Liver (tissue), 7 donors: ENCODE measurements at regions not wholly inside any gene's neighbourhood (a gene's known extent, or its start where the extent isn't known, plus 50 kb on each side); places are given as distances from the start of the nearest gene placed in this dataset.

Experiments
- DNase-seq: peaks from one replicate; pipeline ENCODE4 v3.0.0-alpha.2; 2017; ENCODE audit warnings: low spot score
- H3K27ac ChIP-seq, 2 donors: one replicate each; pipeline ENCODE4 v1.7.0; 2013; ENCODE audit warnings: inconsistent platforms in 2 of 2, low read length in 2 of 2, control low read depth in 1 of 2, low read depth in 1 of 2, mild to moderate bottlenecking in 1 of 2
- H3K27me3 ChIP-seq, 4 donors: one replicate each; pipeline versions ENCODE4 v1.6.1 to v1.7.0; 2013; ENCODE audit warnings: low read length in 3 of 4, inconsistent platforms in 1 of 4, mild to moderate bottlenecking in 1 of 4, moderate library complexity in 1 of 4; ENCODE audit not compliant: control insufficient read depth in 4 of 4, insufficient read depth in 4 of 4
- H3K36me3 ChIP-seq, 4 donors: one replicate each; pipeline versions ENCODE4 v1.6.1 to v1.7.0; 2013; ENCODE audit warnings: low read length in 3 of 4, mild to moderate bottlenecking in 3 of 4, low read depth in 1 of 4, moderate library complexity in 1 of 4; ENCODE audit not compliant: control insufficient read depth in 4 of 4, insufficient read depth in 3 of 4
- H3K4me1 ChIP-seq, 4 donors: one replicate each; pipeline versions ENCODE4 v1.6.1 to v1.7.0; 2013; ENCODE audit warnings: low read length in 3 of 4, mild to moderate bottlenecking in 3 of 4, moderate library complexity in 1 of 4; ENCODE audit not compliant: control insufficient read depth in 4 of 4, insufficient read depth in 4 of 4
- H3K4me3 ChIP-seq, 3 donors: one replicate each; pipeline versions ENCODE4 v1.6.1 to v1.7.0; 2013; ENCODE audit warnings: low read length in 3 of 3, control low read depth in 1 of 3, low read depth in 1 of 3, mild to moderate bottlenecking in 1 of 3
- H3K9ac ChIP-seq, 2 donors: one replicate each; pipeline ENCODE4 v1.7.0; 2013; ENCODE audit warnings: low read length in 2 of 2, mild to moderate bottlenecking in 2 of 2, moderate library complexity in 2 of 2, control low read depth in 1 of 2, low read depth in 1 of 2
- H3K9me3 ChIP-seq, 4 donors: one replicate each; pipeline versions ENCODE4 v1.6.1 to v1.7.0; 2013; ENCODE audit warnings: low read length in 3 of 4; ENCODE audit not compliant: control insufficient read depth in 4 of 4
- ATF3 ChIP-seq: IDR thresholded peaks from 2 replicates; pipeline ENCODE4 v1.6.1; 2016; ENCODE audit warnings: antibody characterized with exemption
- GABPA ChIP-seq, 2 donors: IDR thresholded peaks in 1 of 2; conservative IDR thresholded peaks in 1 of 2; 2 replicates each; pipeline ENCODE4 v1.6.1; 2016; ENCODE audit warnings: antibody characterized with exemption in 2 of 2, mild to moderate bottlenecking in 1 of 2, moderate library complexity in 1 of 2
- HNF4A ChIP-seq, 2 donors: conservative IDR thresholded peaks; 2 replicates each; pipeline ENCODE4 v1.6.1; 2016; ENCODE audit warnings: antibody characterized with exemption in 2 of 2, mild to moderate bottlenecking in 2 of 2
- HNF4G ChIP-seq: IDR thresholded peaks from 2 replicates; pipeline ENCODE4 v1.6.1; 2016; ENCODE audit warnings: antibody characterized with exemption
- MAX ChIP-seq: IDR thresholded peaks from 2 replicates; pipeline ENCODE4 v1.6.1; 2016; ENCODE audit warnings: antibody characterized with exemption
- NR2F2 ChIP-seq: IDR thresholded peaks from 2 replicates; pipeline ENCODE4 v1.6.1; 2016; ENCODE audit warnings: antibody characterized with exemption
- RAD21 ChIP-seq, 2 donors: IDR thresholded peaks; 2 replicates each; pipeline ENCODE4 v1.6.1; 2016; ENCODE audit warnings: antibody characterized with exemption in 2 of 2, mild to moderate bottlenecking in 2 of 2
- REST ChIP-seq: IDR thresholded peaks from 2 replicates; pipeline ENCODE4 v1.6.1; 2016; ENCODE audit warnings: antibody characterized with exemption, mild to moderate bottlenecking
- RXRA ChIP-seq, 2 donors: IDR thresholded peaks; 2 replicates each; pipeline ENCODE4 v1.6.1; 2017 to 2018; ENCODE audit warnings: antibody characterized with exemption in 2 of 2, mild to moderate bottlenecking in 1 of 2
- SP1 ChIP-seq: IDR thresholded peaks from 2 replicates; pipeline ENCODE4 v1.6.1; 2018; ENCODE audit warnings: antibody characterized with exemption, mild to moderate bottlenecking
- TAF1 ChIP-seq: conservative IDR thresholded peaks from 2 replicates; pipeline ENCODE4 v1.6.1; 2016; ENCODE audit warnings: antibody characterized with exemption, mild to moderate bottlenecking
- YY1 ChIP-seq: IDR thresholded peaks from 2 replicates; pipeline ENCODE4 v1.6.1; 2016; ENCODE audit warnings: antibody characterized with exemption, mild to moderate bottlenecking
- ZBTB33 ChIP-seq: IDR thresholded peaks from 2 replicates; pipeline ENCODE4 v1.6.1; 2016; ENCODE audit warnings: antibody characterized with exemption
- WGBS: extraction: QIAGEN DNeasy Blood & Tissue Kit; methylation state at CpG from one replicate; pipeline ENCODE4 v1.1.7; 2013; 5-methylcytosine and 5-hydroxymethylcytosine counted together
- donor health status: healthy.
- donor health status: healthy.
- donor health status: healthy.
- donor health status: healthy.

- Histone ChIP-seq H3K9me3 (no peaks in the 10 kb centered on the region), H3K36me3 (no peaks in the 10 kb centered on the region), H3K9ac (no peak overlapping the region), H3K27ac (no peak overlapping the region), H3K27me3 (no peaks in the 10 kb centered on the region), H3K4me1 (peaks cover 0 to 30% (median 6%) of the 10 kb centered on the region in 4 donors), H3K4me3 (no peak overlapping the region)
- TF ChIP-seq HNF4A (conservative IDR thresholded peaks at IDR 0.05) (no peak), ATF3 (no peak), YY1 (no peak), NR2F2 (no peak), SP1 (no peak)
- DNase-seq: no peak
- 92% methylated on average over 5 of the region's 5 CpGs for WGBS
These were observed 93.0 kb downstream of the MAIP1 start for GRCh38 chr2:200048421-200048820.

GRCh38 chr2:200049086-200049485 is 93.7 kb downstream of the MAIP1 start:
- no peak overlapping the region for H3K27ac ChIP-seq
- no peaks in the 10 kb centered on the region for H3K9me3 ChIP-seq
- H3K9ac ChIP-seq: no peak overlapping the region
- DNase-seq: no peak
- peaks cover 0 to 30% (median 6%) of the 10 kb centered on the region in 4 donors for H3K4me1 ChIP-seq
- no peaks in the 10 kb centered on the region for H3K36me3 ChIP-seq
- no peaks in the 10 kb centered on the region for H3K27me3 ChIP-seq
- WGBS: 89% methylated on average over 3 of the region's 3 CpGs
- no peak overlapping the region for H3K4me3 ChIP-seq
- no peak for TF ChIP-seq MAX
- TF ChIP-seq RXRA (IDR thresholded peaks at IDR 0.05): no peak
- no peak for TF ChIP-seq SP1
- no peak for TF ChIP-seq REST
- no peak for TF ChIP-seq GABPA (IDR thresholded peaks at IDR 0.05 in 1 of 2, conservative IDR thresholded peaks at IDR 0.05 in 1 of 2)
- TF ChIP-seq NR2F2: no peak
- no peak for TF ChIP-seq ZBTB33
- no peak for TF ChIP-seq HNF4A (conservative IDR thresholded peaks at IDR 0.05)
- TF ChIP-seq TAF1: no peak
- TF ChIP-seq HNF4G: no peak
- no peak for TF ChIP-seq RAD21 (IDR thresholded peaks at IDR 0.05)
